Duodenal mucosa (tissue), 2 donors: ENCODE measurements at regions not wholly inside any gene's neighbourhood (a gene's known extent, or its start where the extent isn't known, plus 50 kb on each side); places are given as distances from the start of the nearest gene placed in this dataset.
"Not testable (repeated sequence)": the region's sequence is repeated elsewhere in the genome, so short reads cannot be mapped to it uniquely, and the experiment has no call there.

ENCODE experiments used
- H3K27ac ChIP-seq: one replicate; pipeline ENCODE4 v1.7.0; 2013; ENCODE audit warnings: low read depth, low read length
- H3K27me3 ChIP-seq, 2 donors: one replicate each; pipeline ENCODE4 v1.7.0; 2013; ENCODE audit warnings: low read length in 2 of 2, control low read depth in 1 of 2; ENCODE audit not compliant: insufficient read depth in 2 of 2, control insufficient read depth in 1 of 2
- H3K36me3 ChIP-seq, 2 donors: one replicate each; pipeline ENCODE4 v1.7.0; 2013; ENCODE audit warnings: low read length in 2 of 2, control low read depth in 1 of 2; ENCODE audit not compliant: insufficient read depth in 2 of 2, control insufficient read depth in 1 of 2
- H3K4me1 ChIP-seq, 2 donors: one replicate each; pipeline ENCODE4 v1.7.0; 2013; ENCODE audit warnings: low read length in 2 of 2, control low read depth in 1 of 2; ENCODE audit not compliant: insufficient read depth in 2 of 2, control insufficient read depth in 1 of 2
- H3K4me3 ChIP-seq, 2 donors: one replicate each; pipeline ENCODE4 v1.7.0; 2013; ENCODE audit warnings: low read length in 2 of 2, low read depth in 1 of 2
- H3K9ac ChIP-seq, 2 donors: one replicate each; pipeline ENCODE4 v1.7.0; 2013; ENCODE audit warnings: low read length in 2 of 2, low read depth in 1 of 2
- H3K9me3 ChIP-seq, 2 donors: one replicate each; pipeline ENCODE4 v1.7.0; 2013; ENCODE audit warnings: low read length in 2 of 2, control low read depth in 1 of 2; ENCODE audit not compliant: control insufficient read depth in 1 of 2

- not testable (repeated sequence) for H3K27ac ChIP-seq, H3K36me3 ChIP-seq, H3K27me3 ChIP-seq, H3K9me3 ChIP-seq, H3K4me1 ChIP-seq
- Histone ChIP-seq H3K4me3 (peak overlapping the region; percentile 58 to 65), H3K9ac (peak overlapping the region in 1 of 2 donors; percentile 25)
Observed at GRCh38 chr9:39463696-39464095, 108.2 kb downstream of the SPATA31A1 start.

- H3K36me3 ChIP-seq, H3K27ac ChIP-seq, H3K9me3 ChIP-seq, H3K27me3 ChIP-seq, H3K4me1 ChIP-seq: not testable (repeated sequence)
- Histone ChIP-seq H3K4me3 (peak overlapping the region; percentile 58 to 65), H3K9ac (peak overlapping the region in 1 of 2 donors; percentile 25)
Observed at GRCh38 chr9:39464122-39464777, 108.8 kb downstream of the SPATA31A1 start.

DNA sequence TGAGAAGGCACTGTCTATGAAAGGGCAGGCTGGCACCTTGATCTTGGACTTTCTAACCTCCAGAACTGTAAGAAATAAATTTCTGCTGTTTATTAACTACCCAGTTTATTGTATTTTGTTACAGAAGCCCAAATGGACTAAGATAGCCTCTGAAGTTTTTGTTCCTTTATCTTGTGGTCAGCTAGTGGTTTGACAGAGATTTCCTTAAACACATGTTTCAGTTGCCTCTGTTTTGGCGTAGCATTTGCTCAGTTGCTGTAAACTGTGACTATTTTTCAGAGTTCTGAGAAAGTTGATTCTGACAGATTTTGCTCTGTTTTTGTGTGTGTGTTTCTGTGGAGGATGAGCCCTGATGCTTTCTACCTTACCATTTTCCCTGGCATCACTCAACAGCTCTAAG, 119.0 kb downstream of the SPATA31A1 start:
- H3K27ac ChIP-seq, H3K36me3 ChIP-seq, H3K27me3 ChIP-seq, H3K9ac ChIP-seq, H3K4me3 ChIP-seq, H3K9me3 ChIP-seq, H3K4me1 ChIP-seq: not testable (repeated sequence)

DNA sequence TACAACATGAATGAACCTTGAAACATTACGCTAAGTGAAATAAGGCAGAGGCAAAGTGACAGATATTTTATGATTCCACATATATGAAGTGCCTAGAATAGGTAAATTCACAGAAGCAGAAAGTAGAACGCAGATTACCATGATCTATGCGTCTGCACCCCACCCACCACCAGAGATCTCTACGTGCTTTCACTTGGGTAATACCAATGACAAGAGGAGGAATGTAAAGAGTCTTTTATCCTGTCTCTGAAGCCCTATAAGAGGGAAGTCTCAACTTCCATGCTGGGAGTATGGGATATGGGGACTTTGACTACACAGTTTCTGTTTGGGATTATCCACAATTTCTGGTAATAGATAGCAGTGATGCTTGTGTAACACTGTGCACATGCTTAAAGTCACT, 127.6 kb downstream of the SPATA31A1 start:
- H3K4me3 ChIP-seq, H3K4me1 ChIP-seq, H3K27me3 ChIP-seq, H3K36me3 ChIP-seq, H3K9me3 ChIP-seq, H3K27ac ChIP-seq, H3K9ac ChIP-seq: not testable (repeated sequence)

GRCh38 chr9:39483880-39484279, 128.4 kb downstream of the SPATA31A1 start:
- H3K27me3 ChIP-seq, H3K9me3 ChIP-seq, H3K4me1 ChIP-seq, H3K36me3 ChIP-seq, H3K4me3 ChIP-seq, H3K27ac ChIP-seq, H3K9ac ChIP-seq: not testable (repeated sequence)

GRCh38 chr9:39484292-39484691, 128.8 kb downstream of the SPATA31A1 start:
- not testable (repeated sequence) for H3K36me3 ChIP-seq, H3K9me3 ChIP-seq, H3K27me3 ChIP-seq, H3K9ac ChIP-seq, H3K4me3 ChIP-seq, H3K4me1 ChIP-seq, H3K27ac ChIP-seq

DNA sequence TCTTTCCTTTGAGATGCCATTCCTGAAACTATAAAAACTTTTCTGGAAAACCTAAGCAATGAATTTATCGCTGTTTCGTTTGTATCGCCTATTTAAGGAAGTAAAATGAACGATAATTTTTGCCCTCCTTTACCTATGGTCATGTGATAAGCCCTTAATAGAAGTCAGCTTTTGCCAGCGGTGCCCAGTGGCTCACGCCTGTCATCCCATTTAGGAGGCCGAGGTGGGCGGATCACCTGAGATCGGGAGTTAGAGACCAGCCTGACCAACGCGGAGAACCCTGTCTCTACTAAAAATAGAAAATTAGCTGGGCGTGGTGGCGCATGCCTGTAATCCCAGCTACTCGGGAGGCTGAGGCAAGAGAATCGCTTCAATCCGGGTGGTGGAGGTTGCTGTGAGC, 132.0 kb downstream of the SPATA31A1 start:
- H3K4me3 ChIP-seq, H3K4me1 ChIP-seq, H3K9me3 ChIP-seq, H3K27me3 ChIP-seq, H3K36me3 ChIP-seq, H3K27ac ChIP-seq, H3K9ac ChIP-seq: not testable (repeated sequence)

GRCh38 chr9:39496248-39496647, 140.8 kb downstream of the SPATA31A1 start:
- H3K36me3 ChIP-seq, H3K4me3 ChIP-seq, H3K27me3 ChIP-seq: not testable (repeated sequence)

GRCh38 chr9:39503178-39503577, 147.7 kb downstream of the SPATA31A1 start:
- not testable (repeated sequence) for H3K27ac ChIP-seq, H3K9me3 ChIP-seq, H3K36me3 ChIP-seq, H3K4me1 ChIP-seq, H3K27me3 ChIP-seq, H3K9ac ChIP-seq, H3K4me3 ChIP-seq

More at GRCh38 chr9:39496248-39496647, 140.8 kb downstream of the SPATA31A1 start:
- not testable (repeated sequence) for H3K9me3 ChIP-seq, H3K27ac ChIP-seq, H3K4me1 ChIP-seq, H3K9ac ChIP-seq

GRCh38 chr9:39527387-39528029, 172.0 kb downstream of the SPATA31A1 start:
- H3K36me3 ChIP-seq, H3K4me3 ChIP-seq, H3K27ac ChIP-seq, H3K27me3 ChIP-seq, H3K9ac ChIP-seq, H3K9me3 ChIP-seq, H3K4me1 ChIP-seq: not testable (repeated sequence)

- H3K4me3 ChIP-seq, H3K9me3 ChIP-seq, H3K27me3 ChIP-seq, H3K27ac ChIP-seq, H3K9ac ChIP-seq, H3K4me1 ChIP-seq, H3K36me3 ChIP-seq: not testable (repeated sequence)
Observed at GRCh38 chr9:39532597-39532996, 177.1 kb downstream of the SPATA31A1 start.
